Mononuclear cell (primary cell): ENCODE measurements at regions not wholly inside any gene's neighbourhood (a gene's known extent, or its start where the extent isn't known, plus 50 kb on each side); places are given as distances from the start of the nearest gene placed in this dataset.

ENCODE experiments used
- H3K27me3 ChIP-seq: 2 replicates; pipeline ENCODE4 v1.6.0; 2011; ENCODE audit warnings: low read length, control low read depth; ENCODE audit not compliant: insufficient read depth
- H3K4me1 ChIP-seq: 2 replicates; pipeline ENCODE4 v1.5.1; 2011; ENCODE audit warnings: mild to moderate bottlenecking, low read length, control low read depth; ENCODE audit not compliant: insufficient read depth
- H3K4me3 ChIP-seq: 2 replicates; pipeline ENCODE4 v1.5.1; 2011; ENCODE audit warnings: mild to moderate bottlenecking, low read length, moderate library complexity
- H3K9me3 ChIP-seq: 2 replicates; pipeline ENCODE4 v1.5.1; 2011; ENCODE audit warnings: low read depth, mild to moderate bottlenecking, control low read depth, low read length

GRCh38 chr5:35339006-35339405, 108.7 kb upstream of the PRLR start:
- Histone ChIP-seq H3K27me3 (no peaks in the 10 kb centered on the region), H3K4me1 (no peaks in the 10 kb centered on the region), H3K9me3 (no peaks in the 10 kb centered on the region), H3K4me3 (no peak overlapping the region)

GRCh38 chr5:35338157-35338453, 107.8 kb upstream of the PRLR start:
- Histone ChIP-seq H3K4me3 (no peak overlapping the region), H3K4me1 (no peaks in the 10 kb centered on the region), H3K9me3 (no peaks in the 10 kb centered on the region), H3K27me3 (no peaks in the 10 kb centered on the region)

GRCh38 chr5:35337340-35338156, 107.3 kb upstream of the PRLR start:
- Histone ChIP-seq H3K9me3 (no peaks in the 10 kb centered on the region), H3K4me1 (no peaks in the 10 kb centered on the region), H3K4me3 (no peak overlapping the region), H3K27me3 (no peaks in the 10 kb centered on the region)

GRCh38 chr5:35336230-35336629, 105.9 kb upstream of the PRLR start:
- no peak overlapping the region for H3K4me3 ChIP-seq
- no peaks in the 10 kb centered on the region for H3K4me1 ChIP-seq
- H3K9me3 ChIP-seq, result no peaks in the 10 kb centered on the region
- no peaks in the 10 kb centered on the region for H3K27me3 ChIP-seq

GRCh38 chr5:35335752-35336151, 105.5 kb upstream of the PRLR start:
- Histone ChIP-seq H3K27me3 (no peaks in the 10 kb centered on the region), H3K4me1 (no peaks in the 10 kb centered on the region), H3K9me3 (no peaks in the 10 kb centered on the region), H3K4me3 (no peak overlapping the region)

- Histone ChIP-seq H3K4me3 (no peak overlapping the region), H3K27me3 (no peaks in the 10 kb centered on the region), H3K4me1 (no peaks in the 10 kb centered on the region), H3K9me3 (no peaks in the 10 kb centered on the region)
Measured at GRCh38 chr5:35333366-35333765, 103.1 kb upstream of the PRLR start.

GRCh38 chr5:35331956-35332950, 102.0 kb upstream of the PRLR start:
- H3K27me3 ChIP-seq, result no peaks in the 10 kb centered on the region
- no peaks in the 10 kb centered on the region for H3K9me3 ChIP-seq
- H3K4me3 ChIP-seq, result no peak overlapping the region
- H3K4me1 ChIP-seq, result no peaks in the 10 kb centered on the region

- Histone ChIP-seq H3K9me3 (no peaks in the 10 kb centered on the region), H3K4me1 (no peaks in the 10 kb centered on the region), H3K27me3 (no peaks in the 10 kb centered on the region), H3K4me3 (no peak overlapping the region)
Measured at GRCh38 chr5:35325836-35326235, 95.5 kb upstream of the PRLR start.

GRCh38 chr5:35324679-35325078, 94.4 kb upstream of the PRLR start:
- Histone ChIP-seq H3K4me3 (no peak overlapping the region), H3K27me3 (no peaks in the 10 kb centered on the region), H3K4me1 (peaks cover 6% of the 10 kb centered on the region), H3K9me3 (no peaks in the 10 kb centered on the region)

- peaks cover 6% of the 10 kb centered on the region for H3K4me1 ChIP-seq
- no peaks in the 10 kb centered on the region for H3K9me3 ChIP-seq
- H3K27me3 ChIP-seq, result no peaks in the 10 kb centered on the region
- H3K4me3 ChIP-seq, result no peak overlapping the region
Measured at GRCh38 chr5:35324201-35324600, 93.9 kb upstream of the PRLR start.

- H3K27me3 ChIP-seq, result no peaks in the 10 kb centered on the region
- no peaks in the 10 kb centered on the region for H3K9me3 ChIP-seq
- no peak overlapping the region for H3K4me3 ChIP-seq
- peaks cover 6% of the 10 kb centered on the region for H3K4me1 ChIP-seq
Measured at GRCh38 chr5:35320029-35320428, 89.7 kb upstream of the PRLR start.

GRCh38 chr5:35319333-35320002, 89.2 kb upstream of the PRLR start:
- H3K27me3 ChIP-seq, result no peaks in the 10 kb centered on the region
- H3K4me3 ChIP-seq, result no peak overlapping the region
- H3K4me1 ChIP-seq, result peaks cover 6% of the 10 kb centered on the region
- H3K9me3 ChIP-seq, result no peaks in the 10 kb centered on the region

GRCh38 chr5:35317586-35317985, 87.3 kb upstream of the PRLR start:
- Histone ChIP-seq H3K27me3 (no peaks in the 10 kb centered on the region), H3K4me1 (peaks cover 19% of the 10 kb centered on the region), H3K4me3 (no peak overlapping the region), H3K9me3 (no peaks in the 10 kb centered on the region)

- Histone ChIP-seq H3K9me3 (no peaks in the 10 kb centered on the region), H3K4me3 (no peak overlapping the region), H3K27me3 (no peaks in the 10 kb centered on the region), H3K4me1 (peaks cover 19% of the 10 kb centered on the region)
Measured at GRCh38 chr5:35316611-35317274, 86.5 kb upstream of the PRLR start.

GRCh38 chr5:35313291-35313690, 83.0 kb upstream of the PRLR start:
- Histone ChIP-seq H3K4me3 (no peak overlapping the region), H3K9me3 (no peaks in the 10 kb centered on the region), H3K27me3 (no peaks in the 10 kb centered on the region), H3K4me1 (peaks cover 13% of the 10 kb centered on the region)
